WTC11 (cell line): ENCODE measurements at regions not wholly inside any gene's neighbourhood (a gene's known extent, or its start where the extent isn't known, plus 50 kb on each side); places are given as distances from the start of the nearest gene placed in this dataset.

ENCODE experiments used
- ATAC-seq: fragments of 200-7000 bp; cut with Tn5 transposase; 2 replicates; pipeline ENCODE4 v1.10.0; 2021; ENCODE audit warnings: mild to moderate bottlenecking, moderate library complexity
- CTCF ChIA-PET: fragments of 300-600 bp; sonication (Branson Sonifier 250); formaldehyde crosslinking; loops from one replicate; lab custom pipeline; 2021; ENCODE audit warnings: antibody characterized with exemption; lab: Charles Lee
- POLR2A ChIA-PET: fragments of 350-600 bp; sonication (Branson Sonifier 250); formaldehyde crosslinking; loops from one replicate; lab custom pipeline; 2021; ENCODE audit warnings: antibody characterized with exemption; lab: Charles Lee
- DNase-seq: peaks from one replicate; pipeline ENCODE4 v3.0.0; 2021; ENCODE audit warnings: low spot score
- H3K27ac Mint-ChIP-seq: 2 replicates; pipeline ENCODE4 v1.8.0; 2021; ENCODE audit warnings: mixed read lengths
- H3K27me3 Mint-ChIP-seq: 2 replicates; pipeline ENCODE4 v1.8.0; 2021; ENCODE audit warnings: low read depth, mild to moderate bottlenecking, moderate library complexity, mixed read lengths
- H3K36me3 Mint-ChIP-seq: 2 replicates; pipeline ENCODE4 v1.8.0; 2021; ENCODE audit warnings: mixed read lengths
- H3K4me1 Mint-ChIP-seq: 2 replicates; pipeline ENCODE4 v1.8.0; 2022; ENCODE audit warnings: mixed read lengths
- H3K4me3 Mint-ChIP-seq: 2 replicates; pipeline ENCODE4 v1.8.0; 2021; ENCODE audit warnings: mild to moderate bottlenecking, moderate library complexity, mixed read lengths
- H3K9me3 Mint-ChIP-seq: 2 replicates; pipeline ENCODE4 v1.8.0; 2021; ENCODE audit warnings: mixed read lengths
- GABPB1 ChIP-seq: sonication (generic); formaldehyde crosslinking; IDR thresholded peaks from 2 replicates; pipeline ENCODE4 v1.8.1; 2023; ENCODE audit warnings: mild to moderate bottlenecking, missing genetic modification reagents
- GTF2I ChIP-seq: fragments of 250-450 bp; sonication (Bioruptor Pico); conservative IDR thresholded peaks from 2 replicates; pipeline ENCODE4 v1.4.0; 2021; ENCODE audit warnings: mild to moderate bottlenecking
- HMGA2 ChIP-seq: fragments of 250-450 bp; sonication (Bioruptor Pico); IDR thresholded peaks from 2 replicates; pipeline ENCODE4 v1.4.0; 2021; ENCODE audit warnings: mild to moderate bottlenecking, moderate library complexity
- IRF2 ChIP-seq: sonication (generic); formaldehyde crosslinking; IDR thresholded peaks from 2 replicates; pipeline ENCODE4 v1.8.0; 2022; ENCODE audit warnings: low read depth, missing genetic modification reagents, borderline replicate concordance
- JAZF1 ChIP-seq: fragments of 250-450 bp; sonication (Bioruptor Pico); IDR thresholded peaks from 2 replicates; pipeline ENCODE4 v1.9.0; 2021; ENCODE audit warnings: moderate library complexity, mild to moderate bottlenecking, inconsistent platforms
- MLX ChIP-seq: sonication (generic); formaldehyde crosslinking; IDR thresholded peaks from 2 replicates; pipeline ENCODE4 v1.8.1; 2023; ENCODE audit warnings: mild to moderate bottlenecking, missing genetic modification reagents, moderate library complexity
- RELA ChIP-seq: sonication (generic); formaldehyde crosslinking; IDR thresholded peaks from 2 replicates; pipeline ENCODE4 v1.8.1; 2022; ENCODE audit warnings: missing genetic modification reagents, mild to moderate bottlenecking, borderline replicate concordance
- SMAD4 ChIP-seq: sonication (generic); formaldehyde crosslinking; IDR thresholded peaks from 2 replicates; pipeline ENCODE4 v1.8.0; 2022; ENCODE audit warnings: mild to moderate bottlenecking, missing genetic modification reagents
- SOX15 ChIP-seq: fragments of 250-450 bp; sonication (Bioruptor Pico); IDR thresholded peaks from 2 replicates; pipeline ENCODE4 v1.9.0; 2021; ENCODE audit warnings: mild to moderate bottlenecking
- TP53 ChIP-seq: sonication (generic); formaldehyde crosslinking; IDR thresholded peaks from 2 replicates; pipeline ENCODE4 v1.8.1; 2023; ENCODE audit warnings: mild to moderate bottlenecking, missing genetic modification reagents
- USF1 ChIP-seq: sonication (generic); formaldehyde crosslinking; IDR thresholded peaks from 2 replicates; pipeline ENCODE4 v1.8.0; 2022; ENCODE audit warnings: mild to moderate bottlenecking, missing genetic modification reagents
- USF2 ChIP-seq: sonication (generic); formaldehyde crosslinking; IDR thresholded peaks from 2 replicates; pipeline ENCODE4 v1.8.1; 2023; ENCODE audit warnings: mild to moderate bottlenecking, missing genetic modification reagents, moderate library complexity
- ZBTB21 ChIP-seq: sonication (generic); formaldehyde crosslinking; IDR thresholded peaks from 2 replicates; pipeline ENCODE4 v1.8.1; 2023; ENCODE audit warnings: mild to moderate bottlenecking, missing genetic modification reagents, borderline replicate concordance
- ZNF138 ChIP-seq: sonication (generic); formaldehyde crosslinking; conservative IDR thresholded peaks from 2 replicates; pipeline ENCODE4 v1.8.1; 2022; ENCODE audit warnings: mild to moderate bottlenecking, moderate library complexity, missing genetic modification reagents
- ZNF317 ChIP-seq: sonication (generic); formaldehyde crosslinking; IDR thresholded peaks from 2 replicates; pipeline ENCODE4 v1.8.1; 2023; ENCODE audit warnings: low read depth, mild to moderate bottlenecking, moderate library complexity, missing genetic modification reagents, borderline replicate concordance
- ZNF396 ChIP-seq: fragments of 250-450 bp; sonication (Bioruptor Pico); IDR thresholded peaks from 2 replicates; pipeline ENCODE4 v1.8.0; 2021; ENCODE audit warnings: mild to moderate bottlenecking, moderate library complexity, borderline replicate concordance
- ZNF532 ChIP-seq: fragments of 250-450 bp; sonication (Bioruptor Pico); IDR thresholded peaks from 2 replicates; pipeline ENCODE4 v1.9.0; 2021; ENCODE audit warnings: mild to moderate bottlenecking, borderline replicate concordance
- TF ChIP-seq, protein P1 (sequence below): fragments of 250-450 bp; sonication (Bioruptor Pico); IDR thresholded peaks from 2 replicates; pipeline ENCODE4 v1.9.0; 2021; ENCODE audit warnings: moderate library complexity, mild to moderate bottlenecking, inconsistent platforms, borderline replicate concordance
- TF ChIP-seq, protein P2 (sequence below): sonication (generic); formaldehyde crosslinking; IDR thresholded peaks from 2 replicates; pipeline ENCODE4 v1.8.1; 2023; ENCODE audit warnings: mild to moderate bottlenecking, moderate library complexity, missing genetic modification reagents
- TF ChIP-seq, protein P3 (sequence below): fragments of 200-600 bp; IDR thresholded peaks from 2 replicates; pipeline ENCODE4 v1.8.0; 2022; ENCODE audit warnings: antibody characterized with exemption

GRCh38 chr7:35468606-35469005, 214.7 kb upstream of the TBX20 start (continued):
- TF ChIP-seq SMAD4 (CRISPR knock-in tag), result no peak
- TF ChIP-seq ZNF396, result no peak
- TF ChIP-seq, protein P1, sequence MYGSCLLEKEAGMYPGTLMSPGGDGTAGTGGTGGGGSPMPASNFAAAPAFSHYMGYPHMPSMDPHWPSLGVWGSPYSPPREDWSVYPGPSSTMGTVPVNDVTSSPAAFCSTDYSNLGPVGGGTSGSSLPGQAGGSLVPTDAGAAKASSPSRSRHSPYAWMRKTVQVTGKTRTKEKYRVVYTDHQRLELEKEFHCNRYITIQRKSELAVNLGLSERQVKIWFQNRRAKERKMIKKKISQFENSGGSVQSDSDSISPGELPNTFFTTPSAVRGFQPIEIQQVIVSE (CRISPR knock-in tag), result no peak
- TF ChIP-seq RELA (CRISPR knock-in tag), result no peak
- TF ChIP-seq, all 79 proteins: peak for 0

DNA sequence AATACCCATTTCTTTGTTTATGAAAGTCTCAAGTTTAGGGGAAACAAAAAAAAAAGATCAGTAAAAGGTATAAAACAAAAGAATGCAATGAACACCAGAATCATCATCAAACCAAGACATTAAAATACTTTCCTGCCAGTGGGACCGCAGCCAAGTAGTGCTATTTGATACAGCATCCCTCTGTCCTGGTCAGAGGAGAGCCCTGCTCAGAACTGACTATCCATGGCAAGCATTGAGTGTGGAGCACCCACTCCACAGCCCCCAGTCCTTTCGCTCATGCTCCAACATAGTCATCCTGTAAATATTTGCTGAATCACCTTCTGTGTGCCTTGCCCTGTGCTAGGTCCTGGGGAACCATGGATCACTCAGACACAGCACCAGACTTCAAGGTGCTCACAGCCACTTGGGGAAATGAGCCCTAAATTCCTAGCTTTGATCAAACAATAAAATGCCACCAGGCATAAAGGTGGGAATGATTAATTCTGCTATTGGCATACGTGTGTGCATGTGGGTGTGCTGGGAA, 213.6 kb upstream of the TBX20 start:
- Mint-ChIP-seq H3K27ac (no peak overlapping the region), H3K4me3 (no peak overlapping the region), H3K4me1 (peaks cover 8% of the 10 kb centered on the region), H3K27me3 (no peaks in the 10 kb centered on the region), H3K36me3 (no peaks in the 10 kb centered on the region), H3K9me3 (no peaks in the 10 kb centered on the region)
- ChIA-PET CTCF (interaction anchor here (1.5 kb wide), 1 partner anchor 52 kb away, joined by 4 read pairs; no protein-coding TSS in a partner anchor), POLR2A (no interaction called here)
- ATAC-seq (no peak), DNase-seq (no peak)
- TF ChIP-seq, protein P2, sequence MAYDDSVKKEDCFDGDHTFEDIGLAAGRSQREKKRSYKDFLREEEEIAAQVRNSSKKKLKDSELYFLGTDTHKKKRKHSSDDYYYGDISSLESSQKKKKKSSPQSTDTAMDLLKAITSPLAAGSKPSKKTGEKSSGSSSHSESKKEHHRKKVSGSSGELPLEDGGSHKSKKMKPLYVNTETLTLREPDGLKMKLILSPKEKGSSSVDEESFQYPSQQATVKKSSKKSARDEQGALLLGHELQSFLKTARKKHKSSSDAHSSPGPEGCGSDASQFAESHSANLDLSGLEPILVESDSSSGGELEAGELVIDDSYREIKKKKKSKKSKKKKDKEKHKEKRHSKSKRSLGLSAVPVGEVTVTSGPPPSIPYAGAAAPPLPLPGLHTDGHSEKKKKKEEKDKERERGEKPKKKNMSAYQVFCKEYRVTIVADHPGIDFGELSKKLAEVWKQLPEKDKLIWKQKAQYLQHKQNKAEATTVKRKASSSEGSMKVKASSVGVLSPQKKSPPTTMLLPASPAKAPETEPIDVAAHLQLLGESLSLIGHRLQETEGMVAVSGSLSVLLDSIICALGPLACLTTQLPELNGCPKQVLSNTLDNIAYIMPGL, result no peak
- no peak for TF ChIP-seq HMGA2
- TF ChIP-seq ZNF532, result no peak
- TF ChIP-seq GABPB1, result no peak
- no peak for TF ChIP-seq ZNF317
- TF ChIP-seq, protein P1 (CRISPR knock-in tag), result no peak
- no peak for TF ChIP-seq USF2
- no peak for TF ChIP-seq ZBTB21 (CRISPR knock-in tag)
- no peak for TF ChIP-seq JAZF1 (CRISPR knock-in tag)

GRCh38 chr7:35465791-35466336, 212.0 kb upstream of the TBX20 start:
- Mint-ChIP-seq H3K27ac (no peak overlapping the region), H3K4me3 (no peak overlapping the region), H3K36me3 (no peaks in the 10 kb centered on the region), H3K4me1 (peaks cover 8% of the 10 kb centered on the region), H3K9me3 (no peaks in the 10 kb centered on the region), H3K27me3 (no peaks in the 10 kb centered on the region)
- DNase-seq (no peak), ATAC-seq (no peak)
- ChIA-PET POLR2A (no interaction called here), CTCF (no interaction called here)
- TF ChIP-seq MLX (no peak), GTF2I (CRISPR knock-in tag) (no peak), ZBTB21 (CRISPR knock-in tag) (no peak), IRF2 (CRISPR knock-in tag) (no peak), USF1 (CRISPR knock-in tag) (no peak), JAZF1 (CRISPR knock-in tag) (no peak), ZNF138 (CRISPR knock-in tag) (no peak), SOX15 (CRISPR knock-in tag) (no peak), TP53 (CRISPR knock-in tag) (no peak)
- TF ChIP-seq, protein P3, sequence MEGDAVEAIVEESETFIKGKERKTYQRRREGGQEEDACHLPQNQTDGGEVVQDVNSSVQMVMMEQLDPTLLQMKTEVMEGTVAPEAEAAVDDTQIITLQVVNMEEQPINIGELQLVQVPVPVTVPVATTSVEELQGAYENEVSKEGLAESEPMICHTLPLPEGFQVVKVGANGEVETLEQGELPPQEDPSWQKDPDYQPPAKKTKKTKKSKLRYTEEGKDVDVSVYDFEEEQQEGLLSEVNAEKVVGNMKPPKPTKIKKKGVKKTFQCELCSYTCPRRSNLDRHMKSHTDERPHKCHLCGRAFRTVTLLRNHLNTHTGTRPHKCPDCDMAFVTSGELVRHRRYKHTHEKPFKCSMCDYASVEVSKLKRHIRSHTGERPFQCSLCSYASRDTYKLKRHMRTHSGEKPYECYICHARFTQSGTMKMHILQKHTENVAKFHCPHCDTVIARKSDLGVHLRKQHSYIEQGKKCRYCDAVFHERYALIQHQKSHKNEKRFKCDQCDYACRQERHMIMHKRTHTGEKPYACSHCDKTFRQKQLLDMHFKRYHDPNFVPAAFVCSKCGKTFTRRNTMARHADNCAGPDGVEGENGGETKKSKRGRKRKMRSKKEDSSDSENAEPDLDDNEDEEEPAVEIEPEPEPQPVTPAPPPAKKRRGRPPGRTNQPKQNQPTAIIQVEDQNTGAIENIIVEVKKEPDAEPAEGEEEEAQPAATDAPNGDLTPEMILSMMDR, result no peak
